Loucy (cell line): ENCODE measurements at regions not wholly inside any gene's neighbourhood (a gene's known extent, or its start where the extent isn't known, plus 50 kb on each side); places are given as distances from the start of the nearest gene placed in this dataset.
"Not testable (repeated sequence)": the region's sequence is repeated elsewhere in the genome, so short reads cannot be mapped to it uniquely, and the experiment has no call there.

ENCODE experiments used
- H2AFZ ChIP-seq: fragments of 200-600 bp; sonication (generic); 2 replicates; pipeline ENCODE4 v1.6.0; 2016; ENCODE audit warnings: antibody characterized with exemption, mild to moderate bottlenecking, low read length, moderate library complexity
- H3F3A ChIP-seq: fragments of 200-600 bp; 2 replicates; pipeline ENCODE4 v1.6.0; 2016; ENCODE audit warnings: antibody characterized with exemption, low read depth, mild to moderate bottlenecking
- H3K27me3 ChIP-seq: fragments of 200-600 bp; sonication (generic); 2 replicates; pipeline ENCODE4 v1.6.1; 2014; ENCODE audit warnings: low read length, mild to moderate bottlenecking; ENCODE audit not compliant: insufficient read depth, poor library complexity, severe bottlenecking
- H3K36me3 ChIP-seq: fragments of 200-600 bp; sonication (generic); 2 replicates; pipeline ENCODE4 v1.6.1; 2016; ENCODE audit warnings: low read length; ENCODE audit not compliant: insufficient read depth
- H3K4me1 ChIP-seq: fragments of 200-600 bp; sonication (generic); 2 replicates; pipeline ENCODE4 v1.5.1; 2014; ENCODE audit warnings: low read length, mild to moderate bottlenecking; ENCODE audit not compliant: insufficient read depth, poor library complexity, severe bottlenecking
- H3K4me2 ChIP-seq: fragments of 200-600 bp; sonication (generic); 2 replicates; pipeline ENCODE4 v1.6.0; 2014; ENCODE audit warnings: antibody characterized with exemption, low read length, low read depth, mild to moderate bottlenecking; ENCODE audit not compliant: poor library complexity, severe bottlenecking
- H3K4me3 ChIP-seq: fragments of 200-600 bp; sonication (generic); 2 replicates; pipeline ENCODE4 v1.5.1; 2014; ENCODE audit warnings: low read length, mild to moderate bottlenecking, mixed read lengths; ENCODE audit not compliant: poor library complexity, severe bottlenecking
- H3K79me2 ChIP-seq: fragments of 200-600 bp; sonication (generic); 2 replicates; pipeline ENCODE4 v1.6.1; 2014; ENCODE audit warnings: low read length; ENCODE audit not compliant: insufficient read depth
- H3K9ac ChIP-seq: fragments of 200-600 bp; sonication (generic); 2 replicates; pipeline ENCODE4 v1.6.0; 2014; ENCODE audit warnings: mild to moderate bottlenecking, low read depth, low read length, moderate library complexity; ENCODE audit not compliant: poor library complexity, severe bottlenecking
- H3K9me2 ChIP-seq: fragments of 200-600 bp; sonication (generic); replicated peaks from 2 replicates; pipeline ENCODE4 v1.6.1; 2016; ENCODE audit warnings: low read depth, low read length, mixed read lengths
- H3K9me3 ChIP-seq: fragments of 200-600 bp; sonication (generic); 2 replicates; pipeline ENCODE4 v1.6.1; 2014; ENCODE audit warnings: mild to moderate bottlenecking, antibody characterized with exemption, low read length, low read depth; ENCODE audit not compliant: insufficient read depth
- H4K20me1 ChIP-seq: fragments of 200-600 bp; sonication (generic); 2 replicates; pipeline ENCODE4 v1.6.0; 2014; ENCODE audit warnings: antibody characterized with exemption, low read length, mild to moderate bottlenecking; ENCODE audit not compliant: insufficient read depth, poor library complexity, severe bottlenecking
- EZH2phosphoT487 ChIP-seq: fragments of 200-600 bp; IDR thresholded peaks from 2 replicates; pipeline ENCODE4 v1.6.1; 2018; ENCODE audit warnings: antibody characterized with exemption, mild to moderate bottlenecking, moderate library complexity, borderline replicate concordance
- TF ChIP-seq, protein P1 (sequence below): fragments of 200-600 bp; sonication (generic); conservative IDR thresholded peaks from 2 replicates; pipeline ENCODE4 v1.5.1; 2014; ENCODE audit warnings: mild to moderate bottlenecking, antibody characterized with exemption, low read length

DNA sequence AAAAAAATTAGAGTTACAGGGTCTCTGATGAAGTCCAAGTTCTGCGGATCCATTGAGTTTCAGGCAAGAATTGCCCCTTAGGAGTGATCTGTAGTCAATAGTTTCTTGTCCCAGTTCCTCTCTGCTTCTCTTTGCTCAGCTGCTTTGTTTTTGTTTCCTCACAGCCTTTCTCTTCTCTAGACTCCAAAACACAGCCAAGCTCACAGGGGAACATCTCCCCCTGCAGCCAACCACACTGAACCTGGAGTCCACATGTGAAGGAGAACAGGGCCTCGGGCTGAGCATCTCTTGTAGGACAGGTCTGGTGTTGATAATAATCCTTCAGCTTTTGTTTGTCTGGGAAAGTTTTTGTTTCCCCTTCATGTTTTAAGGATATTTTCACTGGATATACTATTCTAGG is 202.6 kb upstream of the ATP10A start:
- no peak overlapping the region for H3K4me3 ChIP-seq
- H3F3A ChIP-seq: no peaks in the 10 kb centered on the region
- H3K36me3 ChIP-seq: no peaks in the 10 kb centered on the region
- H3K79me2 ChIP-seq: no peaks in the 10 kb centered on the region
- no peaks in the 10 kb centered on the region for H3K27me3 ChIP-seq
- no peak overlapping the region for H3K9ac ChIP-seq
- H3K4me1 ChIP-seq: no peaks in the 10 kb centered on the region
- no peak overlapping the region for H2AFZ ChIP-seq
- no peaks in the 10 kb centered on the region for H3K9me3 ChIP-seq
- no peak for TF ChIP-seq EZH2phosphoT487
- TF ChIP-seq, protein P1, sequence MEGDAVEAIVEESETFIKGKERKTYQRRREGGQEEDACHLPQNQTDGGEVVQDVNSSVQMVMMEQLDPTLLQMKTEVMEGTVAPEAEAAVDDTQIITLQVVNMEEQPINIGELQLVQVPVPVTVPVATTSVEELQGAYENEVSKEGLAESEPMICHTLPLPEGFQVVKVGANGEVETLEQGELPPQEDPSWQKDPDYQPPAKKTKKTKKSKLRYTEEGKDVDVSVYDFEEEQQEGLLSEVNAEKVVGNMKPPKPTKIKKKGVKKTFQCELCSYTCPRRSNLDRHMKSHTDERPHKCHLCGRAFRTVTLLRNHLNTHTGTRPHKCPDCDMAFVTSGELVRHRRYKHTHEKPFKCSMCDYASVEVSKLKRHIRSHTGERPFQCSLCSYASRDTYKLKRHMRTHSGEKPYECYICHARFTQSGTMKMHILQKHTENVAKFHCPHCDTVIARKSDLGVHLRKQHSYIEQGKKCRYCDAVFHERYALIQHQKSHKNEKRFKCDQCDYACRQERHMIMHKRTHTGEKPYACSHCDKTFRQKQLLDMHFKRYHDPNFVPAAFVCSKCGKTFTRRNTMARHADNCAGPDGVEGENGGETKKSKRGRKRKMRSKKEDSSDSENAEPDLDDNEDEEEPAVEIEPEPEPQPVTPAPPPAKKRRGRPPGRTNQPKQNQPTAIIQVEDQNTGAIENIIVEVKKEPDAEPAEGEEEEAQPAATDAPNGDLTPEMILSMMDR: no peak
- H3K4me2 ChIP-seq: no peak overlapping the region
- H3K9me2 ChIP-seq: no peaks in the 10 kb centered on the region
- no peaks in the 10 kb centered on the region for H4K20me1 ChIP-seq

DNA sequence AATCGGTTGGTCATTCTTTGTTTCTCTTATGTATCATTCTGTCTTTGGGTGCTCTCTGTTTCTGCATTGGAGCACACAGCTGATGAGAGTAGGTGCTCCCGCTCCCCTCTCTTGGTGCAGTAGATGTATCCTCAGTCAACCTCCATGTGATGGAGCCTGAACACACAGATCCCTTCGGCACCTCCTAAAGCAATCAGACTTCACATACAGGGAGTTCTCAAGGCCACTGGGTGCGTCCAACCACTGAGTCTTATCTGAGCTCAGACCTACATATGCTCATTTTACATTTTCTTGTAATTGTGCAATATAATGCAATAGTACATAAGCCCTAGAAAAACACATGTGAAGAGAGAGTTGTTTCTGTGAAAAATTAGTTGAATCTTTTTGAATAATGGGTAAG is 198.1 kb upstream of the ATP10A start:
- H3K27me3 ChIP-seq: no peaks in the 10 kb centered on the region
- no peak overlapping the region for H3K9ac ChIP-seq
- H2AFZ ChIP-seq: no peak overlapping the region
- H3K4me2 ChIP-seq: no peak overlapping the region
- no peaks in the 10 kb centered on the region for H3K36me3 ChIP-seq
- no peaks in the 10 kb centered on the region for H3K9me3 ChIP-seq
- TF ChIP-seq EZH2phosphoT487: no peak
- TF ChIP-seq, protein P1: no peak
- H3K4me3 ChIP-seq: no peak overlapping the region
- no peaks in the 10 kb centered on the region for H4K20me1 ChIP-seq
- H3K4me1 ChIP-seq: no peaks in the 10 kb centered on the region
- H3K9me2 ChIP-seq: no peaks in the 10 kb centered on the region
- no peaks in the 10 kb centered on the region for H3K79me2 ChIP-seq
- no peaks in the 10 kb centered on the region for H3F3A ChIP-seq

DNA sequence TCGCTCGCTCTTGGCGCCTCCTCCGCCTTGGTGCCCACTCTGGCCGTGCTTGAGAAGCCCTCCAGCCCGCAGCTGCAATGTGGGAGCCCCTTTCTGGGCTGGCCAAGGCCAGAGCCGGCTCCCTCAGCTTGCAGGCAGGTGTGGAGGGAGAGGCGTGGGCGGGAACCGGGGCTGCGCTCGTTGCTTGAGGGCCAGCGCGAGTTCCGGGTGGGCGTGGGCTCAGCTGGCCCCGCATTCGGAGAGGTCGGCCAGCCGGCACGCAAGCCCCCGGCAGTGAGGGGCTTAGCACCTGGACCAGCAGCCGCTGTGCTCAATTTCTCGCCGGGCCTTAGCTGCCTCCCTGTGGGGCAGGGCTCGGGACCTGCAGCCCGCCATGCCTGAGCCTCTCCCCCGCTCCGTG is 193.6 kb upstream of the ATP10A start:
- not testable (repeated sequence) for H3K9me2 ChIP-seq

DNA sequence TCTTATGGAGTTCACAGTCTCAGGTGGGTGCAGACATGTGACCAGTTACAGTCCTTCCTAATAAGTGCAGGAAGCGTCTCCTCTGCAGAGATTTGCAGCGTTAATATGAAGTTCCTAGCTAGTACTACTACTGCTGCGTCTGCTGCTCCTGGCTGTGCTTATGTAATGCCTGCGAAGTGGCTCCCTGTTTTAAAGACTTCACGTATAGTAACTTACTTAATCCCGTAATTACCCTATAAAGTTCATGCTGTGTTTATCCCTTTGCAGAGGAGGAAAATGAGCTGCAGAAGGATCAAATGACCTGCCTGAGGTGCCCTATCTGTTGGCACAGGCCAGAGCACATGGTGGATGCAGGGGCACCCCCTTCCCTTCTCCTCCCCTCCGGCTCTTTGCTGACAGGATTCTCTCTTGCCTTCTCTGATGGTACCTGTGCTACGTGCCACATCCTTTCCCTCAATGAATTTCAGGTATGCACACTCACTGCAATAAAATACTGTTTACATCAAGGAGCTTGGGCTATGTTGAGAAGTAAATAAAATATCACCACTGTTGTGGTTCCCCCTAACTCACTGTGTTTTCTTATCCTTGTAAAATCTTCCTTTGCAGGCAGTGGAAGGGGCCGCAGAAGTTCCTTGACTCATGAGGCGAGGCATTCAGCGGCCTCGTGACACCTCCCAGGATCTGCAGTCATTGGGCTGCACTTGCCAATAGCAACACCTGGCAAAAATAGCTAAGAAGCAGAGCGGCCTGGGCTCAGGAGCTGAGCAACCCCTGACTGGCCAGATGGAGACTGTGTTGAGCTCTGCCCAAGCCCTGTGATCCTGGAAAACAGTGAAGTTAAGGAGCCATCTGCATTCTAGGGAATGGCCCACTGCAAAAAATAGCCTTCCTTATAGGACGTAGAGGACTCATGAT is 188.9 kb upstream of the ATP10A start:
- Histone ChIP-seq H3F3A (no peaks in the 10 kb centered on the region), H3K9me2 (no peaks in the 10 kb centered on the region), H3K4me3 (no peak overlapping the region), H3K9me3 (peaks cover 6% of the 10 kb centered on the region; the same call in 1 of the 2 replicates), H3K36me3 (no peaks in the 10 kb centered on the region), H3K4me1 (no peaks in the 10 kb centered on the region), H2AFZ (no peak overlapping the region), H3K9ac (no peak overlapping the region), H3K27me3 (no peaks in the 10 kb centered on the region), H3K4me2 (no peak overlapping the region), H4K20me1 (no peaks in the 10 kb centered on the region), H3K79me2 (no peaks in the 10 kb centered on the region)
- no peak for TF ChIP-seq EZH2phosphoT487
- TF ChIP-seq, protein P1: no peak

More for the DNA sequence above, 193.6 kb upstream of the ATP10A start:
- H3K9ac ChIP-seq, H3K27me3 ChIP-seq, H3K4me1 ChIP-seq, H2AFZ ChIP-seq, H3K4me2 ChIP-seq, H4K20me1 ChIP-seq, H3K4me3 ChIP-seq, H3K36me3 ChIP-seq, H3K79me2 ChIP-seq, H3K9me3 ChIP-seq, H3F3A ChIP-seq: not testable (repeated sequence)
